ENCODE measurements at regions not wholly inside any gene's neighbourhood (a gene's known extent, or its start where the extent isn't known, plus 50 kb on each side); places are given as distances from the start of the nearest gene placed in this dataset.
"Not testable (repeated sequence)": the region's sequence is repeated elsewhere in the genome, so short reads cannot be mapped to it uniquely, and the experiment has no call there.

DNA sequence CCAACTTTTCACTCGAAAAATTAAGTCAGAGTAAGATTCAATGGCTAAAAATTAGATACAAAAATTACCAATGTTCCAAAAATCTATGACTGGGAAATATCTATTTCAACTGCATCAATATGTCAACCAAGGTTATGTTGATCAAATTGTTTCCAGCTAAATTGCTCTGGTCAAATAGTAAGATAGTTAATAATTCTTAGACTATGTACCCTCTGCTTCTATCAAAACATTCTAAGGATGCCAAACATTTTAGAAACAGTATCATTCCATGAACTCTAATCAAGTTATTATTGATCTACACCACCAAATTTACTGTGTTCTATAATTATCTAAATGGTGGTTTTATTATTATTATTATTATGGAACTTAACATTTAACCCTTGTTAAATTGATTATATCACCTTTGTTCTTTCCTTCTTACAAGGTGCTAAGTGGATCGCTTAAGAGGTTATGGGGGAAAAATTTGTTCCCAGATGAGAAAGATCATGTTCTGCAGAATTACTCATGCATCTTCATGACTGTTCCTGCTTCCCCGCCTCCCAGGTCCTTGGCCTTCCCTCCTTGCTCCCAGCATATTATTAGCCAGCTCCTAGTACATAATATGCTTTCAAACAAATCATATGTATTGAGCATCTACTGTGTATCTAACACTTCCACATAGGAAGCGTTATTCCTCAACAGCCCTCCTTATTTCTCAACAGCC, 240.5 kb upstream of the KRR1 start:
- no peak for DNase-seq (ENCODE audit: low spot score)
- in situ Hi-C loops (cut with HindIII; ENCODE audit: low sequenced_read_pairs) = no loop called here

DNA sequence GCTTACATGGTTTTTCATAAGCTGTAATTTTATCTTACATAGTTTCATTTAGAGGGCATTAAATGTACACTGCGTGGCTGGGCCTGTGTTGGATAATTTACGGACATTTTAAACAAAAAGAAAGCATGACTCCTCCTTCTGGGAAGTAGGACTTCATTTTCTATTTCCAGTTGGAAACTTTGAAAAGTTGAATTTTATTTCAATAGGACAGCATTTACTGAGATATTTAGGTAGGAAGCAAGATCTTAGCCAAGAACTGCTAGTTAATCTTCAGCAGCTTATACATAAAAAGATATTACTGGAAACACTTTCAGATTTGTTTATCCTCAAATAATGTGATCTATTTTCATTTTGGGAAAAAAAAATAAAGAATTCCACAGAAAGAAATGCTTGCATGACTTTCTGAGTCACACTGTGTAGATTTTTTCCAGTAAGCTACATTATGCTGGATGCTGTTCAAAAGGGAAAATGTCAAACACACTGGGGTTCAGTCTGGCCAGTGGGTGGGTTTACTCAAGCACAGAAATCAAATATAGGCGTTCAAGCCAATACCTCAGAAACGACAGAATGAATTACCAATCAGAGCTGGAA, 239.4 kb upstream of the KRR1 start:
- in situ Hi-C loops (cut with HindIII; ENCODE audit: low sequenced_read_pairs) = no loop called here
- no peak for DNase-seq (ENCODE audit: low spot score)

DNA sequence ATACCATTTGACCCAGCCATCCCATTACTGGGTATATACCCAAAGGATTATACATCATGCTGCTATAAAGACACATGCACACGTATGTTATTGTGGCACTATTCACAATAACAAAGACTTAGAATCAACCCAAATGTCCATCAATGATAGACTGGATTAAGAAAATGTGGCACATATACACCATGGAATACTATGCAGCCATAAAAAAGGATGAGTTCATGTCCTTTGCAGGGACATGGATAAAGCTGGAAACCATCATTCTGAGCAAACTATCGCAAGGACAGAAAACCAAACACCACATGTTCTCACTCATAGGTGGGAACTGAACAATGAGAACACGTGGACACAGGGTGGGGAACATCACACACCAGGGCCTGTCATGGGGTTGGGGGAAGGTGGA, 237.6 kb upstream of the KRR1 start:
- in situ Hi-C loops (cut with HindIII; ENCODE audit: low sequenced_read_pairs); DNase-seq (ENCODE audit: low spot score): not testable (repeated sequence)

DNA sequence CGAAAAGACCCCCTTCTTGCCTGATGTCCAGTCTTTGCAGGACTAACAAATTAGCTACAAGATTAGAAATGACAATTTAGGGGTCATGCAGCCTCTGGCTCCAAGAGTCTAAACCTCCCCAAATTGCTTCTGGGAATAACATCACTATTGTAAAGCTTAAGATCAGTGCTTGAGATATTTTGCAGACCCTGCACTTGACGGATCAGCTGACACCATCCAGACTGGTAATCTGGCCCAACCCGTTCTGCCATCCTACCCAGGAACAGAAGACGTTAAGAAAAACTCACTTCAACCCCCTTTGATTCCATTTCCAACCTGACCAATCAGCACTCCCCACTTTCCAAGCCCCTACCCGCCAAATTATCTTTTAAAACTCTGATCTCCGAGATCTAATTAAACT, 236.7 kb upstream of the KRR1 start:
- in situ Hi-C loops (cut with HindIII; ENCODE audit: low sequenced_read_pairs) = no loop called here
- no peak for DNase-seq (ENCODE audit: low spot score)

DNA sequence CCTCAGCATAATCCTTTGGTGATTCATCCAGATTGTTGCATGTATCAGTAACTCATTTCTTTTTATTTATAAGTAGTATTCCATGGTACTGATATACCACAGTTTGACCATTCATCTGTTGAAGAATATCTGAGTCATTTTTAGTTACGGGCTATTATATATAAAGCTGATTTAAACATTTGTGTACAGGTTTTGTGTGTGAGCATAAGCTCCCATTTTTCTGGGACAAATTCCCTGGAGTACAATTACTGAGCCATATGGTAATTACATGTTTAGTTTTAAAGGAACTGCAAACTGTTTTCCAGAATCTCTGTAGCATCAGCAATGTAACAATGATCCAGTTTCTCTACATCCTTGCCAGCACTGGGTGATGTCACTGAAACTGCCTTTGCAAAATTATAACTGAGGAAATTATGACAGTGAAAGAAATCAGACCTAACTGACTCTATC, 236.2 kb upstream of the KRR1 start:
- in situ Hi-C loops (cut with HindIII; ENCODE audit: low sequenced_read_pairs) = no loop called here
- no peak for DNase-seq (ENCODE audit: low spot score)

DNA sequence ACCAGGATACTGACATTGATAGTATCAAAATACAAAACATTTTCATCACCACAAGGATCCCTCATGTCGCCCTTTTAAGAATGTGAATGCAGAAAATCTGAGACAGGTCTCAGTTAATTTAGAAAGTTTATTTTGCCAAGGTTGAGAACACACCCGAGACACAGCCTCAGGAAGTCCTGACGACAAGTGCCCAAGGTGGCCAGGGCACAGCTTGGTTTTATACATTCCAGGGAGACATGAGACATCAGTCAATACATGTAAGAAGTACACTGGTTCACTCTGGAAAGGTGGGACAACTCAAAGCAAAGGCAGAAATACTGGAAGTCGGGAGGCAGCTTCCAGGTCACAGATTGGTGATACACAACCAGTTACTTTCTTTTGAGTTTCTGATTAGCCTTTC, 235.2 kb upstream of the KRR1 start:
- in situ Hi-C loops (cut with HindIII; ENCODE audit: low sequenced_read_pairs) = no loop called here
- DNase-seq (ENCODE audit: low spot score) = no peak

DNA sequence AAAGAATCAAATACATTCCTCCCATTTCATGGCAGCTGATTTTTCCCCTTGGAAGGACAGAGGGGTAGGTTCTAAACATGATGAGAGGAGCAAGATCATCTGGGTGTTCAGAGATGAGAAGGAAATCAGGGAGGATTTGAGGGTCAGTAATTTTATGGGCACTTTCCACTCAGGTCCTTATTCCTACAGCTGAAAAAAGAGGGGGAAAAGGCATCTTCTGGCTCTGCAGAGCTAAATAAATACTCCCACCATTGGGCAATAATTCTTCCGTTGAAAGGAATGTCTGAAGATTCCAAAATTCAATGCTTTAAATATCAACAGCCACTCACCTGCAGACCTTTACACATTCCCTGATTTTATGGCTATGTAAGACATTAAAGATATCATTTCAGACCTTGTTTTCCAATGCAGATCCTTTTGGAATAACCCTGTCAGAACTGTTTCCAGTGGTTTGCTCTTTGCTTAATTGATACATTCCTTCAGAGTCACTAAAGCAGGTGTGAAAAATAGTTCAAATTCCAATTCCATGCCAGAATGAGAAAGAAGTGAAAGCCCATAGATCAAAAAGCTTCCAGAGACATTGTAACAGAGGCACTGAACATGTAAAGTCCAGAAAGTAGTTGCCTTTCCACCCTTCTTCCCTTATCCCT, 233.3 kb upstream of the KRR1 start:
- DNase-seq (ENCODE audit: low spot score) = no peak
- in situ Hi-C loops (cut with HindIII; ENCODE audit: low sequenced_read_pairs) = no loop called here

DNA sequence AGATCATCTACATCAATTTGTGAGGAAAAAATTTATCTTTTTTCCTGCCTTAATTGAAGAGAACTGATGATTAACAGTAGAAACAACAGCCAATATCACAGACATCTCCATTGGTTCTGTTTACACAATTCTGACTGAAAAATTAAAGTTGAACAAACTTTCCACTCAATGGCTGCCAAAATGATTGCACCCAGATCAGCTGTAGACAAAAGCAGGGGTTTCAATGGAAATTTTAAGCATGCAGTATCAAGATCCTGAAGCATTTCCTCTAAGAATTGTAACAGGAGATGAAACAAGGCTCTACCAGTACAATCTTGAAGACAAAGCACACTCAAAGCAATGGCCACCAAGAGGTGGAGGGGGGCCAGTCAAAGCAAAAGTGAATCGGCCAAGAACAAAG, 231.6 kb upstream of the KRR1 start:
- DNase-seq (ENCODE audit: low spot score) = no peak
- in situ Hi-C loops (cut with HindIII; ENCODE audit: low sequenced_read_pairs) = no loop called here

DNA sequence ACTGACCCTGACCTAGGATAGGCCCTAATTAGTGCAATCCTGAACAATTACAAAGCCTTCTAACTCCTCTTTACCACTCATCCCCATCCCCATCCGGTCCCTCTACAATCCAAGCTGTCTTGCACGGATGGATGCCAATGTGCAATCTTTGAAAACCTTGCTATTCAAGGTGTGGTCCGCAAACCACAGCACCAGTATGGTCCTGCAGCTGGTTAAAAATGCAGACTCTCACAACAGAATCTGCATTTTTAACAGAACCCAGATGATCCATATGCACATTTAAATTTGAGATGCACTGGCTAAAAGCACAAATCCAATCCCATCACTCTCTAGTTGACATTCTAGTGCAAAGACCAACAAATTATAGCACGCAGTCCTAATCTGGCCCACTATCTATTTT, 230.6 kb upstream of the KRR1 start:
- in situ Hi-C loops (cut with HindIII; ENCODE audit: low sequenced_read_pairs) = no loop called here
- no peak for DNase-seq (ENCODE audit: low spot score)

DNA sequence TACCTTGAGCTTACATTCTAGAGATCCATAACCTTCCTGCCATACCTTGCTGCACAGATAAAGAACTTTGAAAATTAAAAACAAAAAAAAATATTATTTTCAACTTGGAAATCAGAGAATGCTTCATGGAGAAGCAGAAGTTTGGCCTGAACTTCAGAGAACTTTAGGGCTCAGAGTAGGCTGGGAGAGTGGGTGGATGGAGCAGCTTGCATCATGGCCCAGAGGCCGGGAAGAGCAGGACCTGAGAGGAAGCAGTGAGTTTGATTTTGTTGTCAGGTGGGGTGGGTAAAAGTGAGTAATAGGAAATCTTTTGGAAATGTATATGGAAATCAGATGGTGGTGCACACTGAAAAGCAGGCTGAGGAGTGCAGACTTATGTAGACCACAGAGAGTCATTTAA, 228.5 kb upstream of the KRR1 start:
- in situ Hi-C loops (cut with HindIII; ENCODE audit: low sequenced_read_pairs) = no loop called here
- no peak for DNase-seq (ENCODE audit: low spot score)

DNA sequence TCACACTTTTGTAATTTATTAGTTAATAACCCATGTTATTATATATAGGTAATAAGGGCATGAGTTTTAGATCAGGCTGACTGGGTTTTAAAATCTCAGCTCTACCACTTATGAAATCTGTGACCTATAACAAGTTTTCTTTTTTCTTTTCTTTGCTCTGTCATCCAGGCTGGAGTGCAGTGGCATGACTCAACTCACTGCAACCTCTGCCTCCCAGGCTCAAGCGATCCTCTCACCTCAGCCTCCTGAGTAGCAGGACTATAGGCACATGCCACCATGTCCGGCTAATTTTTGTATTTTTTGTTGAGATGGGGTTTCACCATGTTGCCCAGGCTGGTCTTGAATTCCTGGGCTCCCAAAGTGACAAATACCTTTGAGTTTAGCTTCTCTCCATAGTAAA, 227.7 kb upstream of the KRR1 start:
- DNase-seq (ENCODE audit: low spot score); in situ Hi-C loops (cut with HindIII; ENCODE audit: low sequenced_read_pairs): not testable (repeated sequence)

DNA sequence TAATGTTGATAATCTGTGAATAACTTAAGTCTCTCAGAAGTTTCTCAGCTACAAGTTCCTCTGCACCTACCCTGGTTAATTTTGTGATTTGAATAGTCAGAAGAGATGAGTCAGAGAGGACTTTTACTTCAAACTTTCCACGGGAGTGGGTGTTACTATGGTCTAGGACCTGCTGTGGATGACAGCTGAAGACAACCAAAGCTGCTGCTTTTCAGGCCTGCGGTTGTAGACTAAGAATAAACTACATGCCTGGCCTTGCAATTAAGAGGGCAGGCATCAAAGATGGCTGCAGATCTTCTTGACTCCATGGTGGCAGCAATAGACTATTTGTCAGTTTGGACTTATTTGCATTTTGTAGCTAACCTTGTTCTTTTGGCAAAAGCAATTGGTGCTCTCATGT, 227.1 kb upstream of the KRR1 start:
- DNase-seq (ENCODE audit: low spot score) = no peak
- in situ Hi-C loops (cut with HindIII; ENCODE audit: low sequenced_read_pairs) = no loop called here

DNA sequence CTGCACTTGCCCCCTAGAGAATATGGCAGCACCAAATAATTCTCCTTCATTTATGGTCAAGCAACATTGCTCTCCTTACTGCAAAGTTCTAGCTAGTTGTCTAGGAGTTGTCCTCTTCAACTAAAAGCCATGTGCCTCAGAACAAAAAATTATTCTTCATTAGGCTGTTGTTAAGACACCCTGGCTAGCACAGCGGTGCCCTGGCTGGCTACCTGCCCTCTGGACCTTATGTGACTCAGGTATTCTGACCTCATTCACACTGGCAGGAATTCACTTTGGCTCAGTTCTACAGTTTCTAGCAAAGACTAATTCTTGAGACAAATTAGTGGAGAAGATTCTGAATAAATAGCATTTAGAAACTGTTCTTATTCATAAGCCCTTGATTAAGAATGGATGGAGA, 224.4 kb upstream of the KRR1 start:
- DNase-seq (ENCODE audit: low spot score) = peak; percentile 81
- in situ Hi-C loops (cut with HindIII; ENCODE audit: low sequenced_read_pairs) = no loop called here

DNA sequence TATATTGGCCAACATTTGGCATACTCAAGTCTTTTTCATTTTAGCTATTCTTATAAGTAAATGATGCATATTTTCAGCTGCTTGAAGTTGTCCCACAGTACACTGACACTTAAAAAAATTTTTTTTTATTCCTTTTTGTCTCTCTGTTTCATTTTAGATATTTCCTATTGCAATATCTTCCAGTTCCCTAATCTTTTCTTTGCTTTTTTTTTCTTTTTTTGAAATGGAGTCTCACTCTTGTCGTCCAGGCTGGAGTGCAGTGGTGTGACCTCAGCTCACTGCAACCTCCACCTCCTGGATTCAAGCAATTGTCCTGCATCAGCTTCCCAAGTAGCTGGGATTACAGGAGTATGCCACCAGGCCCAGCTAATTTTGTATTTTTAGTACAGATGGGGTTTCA, 217.4 kb upstream of the KRR1 start:
- in situ Hi-C loops (cut with HindIII; ENCODE audit: low sequenced_read_pairs) = no loop called here

DNA sequence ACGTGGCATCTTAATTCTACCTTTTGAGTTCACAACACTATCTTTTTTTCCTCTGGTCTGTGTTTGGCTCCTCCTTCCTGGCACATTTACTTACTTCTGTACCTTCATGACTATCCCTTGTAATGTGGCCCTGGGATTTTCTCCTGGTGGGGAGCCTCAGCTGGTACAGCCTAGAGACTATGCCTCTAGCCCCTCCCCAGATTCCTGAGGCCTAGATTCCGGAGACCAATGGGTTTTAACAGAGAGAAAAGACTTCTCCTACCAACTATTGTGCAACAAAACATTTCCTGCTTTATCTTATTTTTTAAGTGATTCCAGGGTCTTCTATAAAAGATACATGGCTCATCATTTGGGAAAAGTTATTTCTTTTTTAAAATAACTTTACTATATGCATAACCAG, 216.2 kb upstream of the KRR1 start:
- in situ Hi-C loops (cut with HindIII; ENCODE audit: low sequenced_read_pairs) = no loop called here
- no peak for DNase-seq (ENCODE audit: low spot score)

More for the DNA sequence above, 217.4 kb upstream of the KRR1 start:
- no peak for DNase-seq (ENCODE audit: low spot score)

DNA sequence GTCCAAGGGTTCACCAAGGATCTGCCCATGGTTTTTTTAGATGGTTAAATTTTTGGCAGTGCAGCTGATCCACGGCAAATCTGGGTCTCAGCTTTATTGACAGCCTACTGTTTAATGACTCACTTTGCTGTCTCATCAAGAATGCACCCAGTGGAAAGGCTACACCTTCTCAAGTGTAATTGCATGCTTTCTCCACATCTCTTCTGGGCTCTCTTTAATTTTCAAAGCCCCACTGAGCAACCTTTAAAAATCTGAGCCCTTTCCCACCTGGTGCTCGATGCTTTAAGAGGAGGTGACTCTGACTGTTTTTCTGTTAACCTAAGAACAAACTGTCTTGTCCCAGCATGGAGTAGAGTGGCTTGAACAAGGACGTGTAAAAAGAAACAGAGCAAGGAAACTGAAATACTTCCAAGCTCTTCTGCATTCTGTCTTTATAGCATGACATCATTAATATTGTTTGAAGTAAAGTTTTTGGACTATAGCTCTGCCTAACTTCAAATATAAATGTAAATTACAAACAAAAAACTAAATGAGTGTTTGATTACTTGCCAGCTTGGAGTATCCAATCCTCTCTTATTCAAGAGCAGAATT, 214.2 kb upstream of the KRR1 start:
- in situ Hi-C loops (cut with HindIII; ENCODE audit: low sequenced_read_pairs) = no loop called here
- peak; percentile 61 for DNase-seq (ENCODE audit: low spot score)

DNA sequence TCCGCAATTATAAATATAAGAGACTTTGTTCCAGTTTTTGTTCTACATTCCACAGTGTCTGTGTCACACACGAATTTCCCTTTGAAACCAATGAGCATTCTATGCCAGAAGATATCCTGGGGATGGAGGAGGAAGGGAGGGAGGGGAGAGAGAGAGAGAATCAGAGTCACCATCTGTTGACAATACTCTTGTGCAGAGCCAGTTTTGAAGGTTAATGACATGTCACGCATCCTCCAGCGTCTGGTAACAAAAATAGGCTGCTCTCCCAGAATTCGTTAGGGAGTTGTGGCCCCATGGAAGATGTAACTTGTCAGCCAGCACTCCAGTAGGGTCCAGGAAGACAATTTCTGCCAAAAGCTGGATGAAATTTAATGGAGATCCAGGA, 213.5 kb upstream of the KRR1 start:
- DNase-seq (ENCODE audit: low spot score) = peak; percentile 98
- in situ Hi-C loops (cut with HindIII; ENCODE audit: low sequenced_read_pairs) = no loop called here

DNA sequence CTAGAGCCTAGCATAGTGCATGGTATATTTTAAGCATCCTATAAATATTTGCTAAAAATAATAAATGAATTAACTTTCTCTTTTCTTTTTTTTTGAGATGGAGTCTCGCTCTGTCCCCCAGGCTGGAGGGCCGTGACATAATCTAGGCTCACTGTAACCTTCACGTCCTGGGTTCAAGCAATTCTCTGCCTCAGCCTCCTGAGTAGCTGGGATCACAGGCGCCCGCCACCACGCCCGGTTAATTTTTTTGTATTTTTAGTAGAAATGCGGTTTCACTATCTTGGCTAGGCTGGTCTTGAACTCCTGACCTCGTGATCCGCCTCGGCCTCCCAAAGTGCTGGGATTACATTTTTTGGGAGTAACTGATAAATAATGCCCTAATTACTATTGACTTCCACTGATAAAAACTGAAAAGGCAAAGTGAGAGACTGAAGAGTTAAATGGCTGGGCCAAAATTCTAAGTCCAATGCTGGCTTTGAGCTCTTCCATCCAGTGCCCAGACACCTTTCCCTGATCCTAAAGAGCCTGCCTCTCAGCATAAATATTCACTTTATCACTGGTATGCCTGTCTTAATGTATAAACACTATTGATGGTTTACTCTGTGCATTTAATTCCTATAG, 213.0 kb upstream of the KRR1 start:
- in situ Hi-C loops (cut with HindIII; ENCODE audit: low sequenced_read_pairs) = no loop called here
- DNase-seq (ENCODE audit: low spot score) = no peak

DNA sequence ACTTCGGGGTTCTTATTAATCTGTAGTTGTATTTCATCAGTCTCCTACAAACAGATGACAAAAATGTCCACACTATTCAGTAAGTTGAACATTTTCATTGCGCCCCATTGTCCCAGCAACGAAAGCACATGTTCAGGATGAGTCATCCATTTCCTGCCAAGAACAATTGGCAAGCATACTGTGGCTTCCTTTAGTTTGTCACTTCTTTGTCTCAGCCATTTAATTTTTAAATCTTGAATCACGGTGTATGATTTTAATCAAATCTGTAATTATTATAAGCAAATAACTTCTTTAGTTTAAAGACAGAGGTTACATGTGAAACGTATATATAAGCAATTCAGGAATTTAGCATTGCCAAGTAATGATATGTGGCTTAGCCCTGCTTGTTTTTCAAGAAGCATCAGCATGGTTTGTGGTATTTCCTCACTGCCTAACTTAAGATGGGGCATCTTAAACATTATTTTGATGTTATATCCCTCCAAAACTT, 211.3 kb upstream of the KRR1 start:
- peak; percentile 93 for DNase-seq (ENCODE audit: low spot score)
- in situ Hi-C loops (cut with HindIII; ENCODE audit: low sequenced_read_pairs) = no loop called here

DNA sequence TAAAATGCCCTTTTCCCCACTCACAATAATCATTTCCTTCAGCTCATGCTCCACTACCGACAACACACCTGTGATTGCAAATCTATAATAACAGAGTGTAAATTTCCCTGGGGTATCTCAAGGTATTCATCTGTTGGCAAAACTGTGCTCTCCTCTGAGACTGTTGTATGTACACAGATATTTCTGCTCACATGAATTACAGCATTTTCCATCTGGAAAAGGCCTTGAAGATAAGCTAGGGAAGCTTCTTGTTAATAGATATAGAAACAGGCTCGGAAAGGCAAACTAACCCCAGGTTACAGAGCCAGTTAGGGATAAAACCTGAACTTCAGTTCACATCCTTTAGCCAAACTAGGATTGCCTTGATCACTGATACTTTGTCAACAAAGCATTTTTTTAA, 210.4 kb upstream of the KRR1 start:
- DNase-seq (ENCODE audit: low spot score) = peak; percentile 30
- in situ Hi-C loops (cut with HindIII; ENCODE audit: low sequenced_read_pairs) = no loop called here
